GM18867 (cell line): ENCODE measurements at regions not wholly inside any gene's neighbourhood (a gene's known extent, or its start where the extent isn't known, plus 50 kb on each side); places are given as distances from the start of the nearest gene placed in this dataset.
"Not testable (repeated sequence)": the region's sequence is repeated elsewhere in the genome, so short reads cannot be mapped to it uniquely, and the experiment has no call there.

Source experiments
- ATAC-seq: cut with Tn5 transposase; IDR thresholded peaks from one replicate; pipeline ENCODE4 v1.9.1; 2021; ENCODE audit warnings: mild to moderate bottlenecking, moderate library complexity; ENCODE audit not compliant: unreplicated experiment

- no peak for ATAC-seq
Observed at GRCh38 chr17:13442361-13442760, 159.4 kb downstream of the HS3ST3A1 start.

- ATAC-seq = no peak
Observed at GRCh38 chr17:13441873-13442272, 159.9 kb downstream of the HS3ST3A1 start.

- ATAC-seq = no peak
Observed at GRCh38 chr17:13437966-13438779, 163.6 kb downstream of the HS3ST3A1 start.

- ATAC-seq = no peak
Observed at GRCh38 chr17:13435230-13435629, 166.5 kb downstream of the HS3ST3A1 start.

- ATAC-seq = no peak
Observed at GRCh38 chr17:13429201-13429600, 172.5 kb downstream of the HS3ST3A1 start.

GRCh38 chr17:13428611-13429042 is 173.1 kb downstream of the HS3ST3A1 start:
- ATAC-seq = no peak

GRCh38 chr17:13426991-13427390 is 174.7 kb downstream of the HS3ST3A1 start:
- no peak for ATAC-seq

GRCh38 chr17:13425390-13425789 is 176.3 kb downstream of the HS3ST3A1 start:
- no peak for ATAC-seq

- no peak for ATAC-seq
Observed at GRCh38 chr17:13421581-13422130, 180.1 kb downstream of the HS3ST3A1 start.

- no peak for ATAC-seq
Observed at GRCh38 chr17:13420878-13421277, 180.9 kb downstream of the HS3ST3A1 start.

GRCh38 chr17:13420418-13420826 is 181.3 kb downstream of the HS3ST3A1 start:
- no peak for ATAC-seq

GRCh38 chr17:13419676-13420075 is 182.1 kb downstream of the HS3ST3A1 start:
- ATAC-seq = no peak

GRCh38 chr17:13418891-13419290 is 182.8 kb downstream of the HS3ST3A1 start:
- no peak for ATAC-seq

GRCh38 chr17:13417381-13417950 is 184.3 kb downstream of the HS3ST3A1 start:
- ATAC-seq = no peak

- no peak for ATAC-seq
Observed at GRCh38 chr17:13416748-13417363, 184.9 kb downstream of the HS3ST3A1 start.

GRCh38 chr17:13415871-13416416 is 185.8 kb downstream of the HS3ST3A1 start:
- ATAC-seq = no peak

- not testable (repeated sequence) for ATAC-seq
Observed at GRCh38 chr17:13415200-13415599, 186.5 kb downstream of the HS3ST3A1 start.

GRCh38 chr17:13413001-13413400 is 188.7 kb downstream of the HS3ST3A1 start:
- ATAC-seq = no peak

- ATAC-seq = no peak
Observed at GRCh38 chr17:13410874-13411273, 190.9 kb downstream of the HS3ST3A1 start.

GRCh38 chr17:13410214-13410613 is 191.5 kb downstream of the HS3ST3A1 start:
- no peak for ATAC-seq

- ATAC-seq = no peak
Observed at GRCh38 chr17:13409455-13409854, 192.3 kb downstream of the HS3ST3A1 start.
